HepG2 (cell line): ENCODE measurements at regions not wholly inside any gene's neighbourhood (a gene's known extent, or its start where the extent isn't known, plus 50 kb on each side); places are given as distances from the start of the nearest gene placed in this dataset.

Experiments
- ATAC-seq: fragments of 200-7000 bp; cut with Tn5 transposase; 3 replicates; pipeline ENCODE4 v1.9.1; 2020; ENCODE audit warnings: mild to moderate bottlenecking, moderate library complexity
- BruUV-seq: library from RNA; stranded (reverse); fragments of 400-500 nt; replicated peaks from 2 replicates; lab custom pipeline; 2021; lab: Mats Ljungman, UMichigan
- CTCF ChIA-PET: fragments of 300-600 bp; formaldehyde crosslinking; extraction: SDS; loops from one replicate; lab custom pipeline; 2021; ENCODE audit warnings: low total read pairs, inconsistent platforms, low intra/inter-chr PET ratio; lab: Yijun Ruan, JAX
- POLR2A ChIA-PET: fragments of 350-600 bp; sonication (Branson Sonifier 250); formaldehyde crosslinking; loops from one replicate; lab custom pipeline; 2020; ENCODE audit warnings: antibody characterized with exemption, inconsistent platforms; lab: Yijun Ruan, JAX
- DNase-seq: peaks from one replicate; pipeline ENCODE4 v3.0.0-alpha.2; 2015; ENCODE audit warnings: low spot score
- FAIRE-seq: peaks from 3 replicates; lab custom pipeline; 2011; peaks lifted over from hg19 to GRCh38; lab: Jason Lieb, UNC
- H2AFZ ChIP-seq: one replicate; pipeline ENCODE4 v1.6.1; 2011; ENCODE audit warnings: low read length, inconsistent platforms
- H3K27ac ChIP-seq: fragments of 300-600 bp; 3 replicates; pipeline ENCODE4 v1.8.0; 2011; ENCODE audit warnings: mixed run types, mild to moderate bottlenecking, mixed read lengths, low read length, inconsistent platforms; ENCODE audit not compliant: insufficient read depth; ENCODE audit errors: extremely low read length
- H3K27me3 ChIP-seq, 2 experiments: fragments of 200-600 bp in 1 of 2; 2 replicates in 1 of 2; 3 replicates in 1 of 2; pipeline versions ENCODE4 v1.6.0 to v1.8.0; 2011; ENCODE audit warnings: low read length in 2 of 2, mild to moderate bottlenecking in 2 of 2, moderate library complexity in 2 of 2, inconsistent platforms in 1 of 2; ENCODE audit not compliant: insufficient read depth in 2 of 2, control insufficient read depth in 1 of 2
- H3K36me3 ChIP-seq, 2 experiments: fragments of 200-600 bp in 1 of 2; replicated peaks in 1 of 2; 2 replicates in 1 of 2; 3 replicates in 1 of 2; pipeline versions ENCODE4 v1.5.1 to v1.8.0; 2011; ENCODE audit warnings: low read length in 2 of 2, inconsistent platforms in 1 of 2; ENCODE audit not compliant: insufficient read depth in 2 of 2, control insufficient read depth in 1 of 2
- H3K4me1 ChIP-seq: 2 replicates; pipeline ENCODE4 v1.5.1; 2012; ENCODE audit warnings: low read length, inconsistent platforms; ENCODE audit not compliant: insufficient read depth
- H3K4me2 ChIP-seq: 2 replicates; pipeline ENCODE4 v1.6.0; 2011; ENCODE audit warnings: low read depth, low read length, inconsistent platforms
- H3K4me3 ChIP-seq, 3 experiments: fragments of 200-600 bp in 1 of 3; sonication (generic), shearing (Covaris generic) in 1 of 3; replicated peaks in 1 of 3; 2 replicates each; pipeline ENCODE4 v1.5.1; 2011 to 2016; ENCODE audit warnings: low read length in 3 of 3, inconsistent platforms in 2 of 3, low read depth in 2 of 3, mild to moderate bottlenecking in 2 of 3, control low read depth in 1 of 3, mixed read lengths in 1 of 3; ENCODE audit not compliant: insufficient read depth in 1 of 3
- H3K79me2 ChIP-seq: one replicate; pipeline ENCODE4 v1.6.1; 2011; ENCODE audit warnings: low read length, inconsistent platforms; ENCODE audit not compliant: insufficient read depth
- H3K9ac ChIP-seq: 2 replicates; pipeline ENCODE4 v1.6.0; 2011; ENCODE audit warnings: mild to moderate bottlenecking, low read depth, low read length, inconsistent platforms; ENCODE audit not compliant: insufficient read depth
- H3K9me3 ChIP-seq: 2 replicates; pipeline ENCODE4 v1.5.1; 2012; ENCODE audit warnings: mild to moderate bottlenecking, low read length
- H4K20me1 ChIP-seq: 2 replicates; pipeline ENCODE4 v1.6.0; 2011; ENCODE audit warnings: inconsistent platforms, mild to moderate bottlenecking, low read length, moderate library complexity; ENCODE audit not compliant: insufficient read depth
- BORCS8-MEF2B ChIP-seq: sonication (generic); formaldehyde crosslinking; IDR thresholded peaks from 2 replicates; pipeline ENCODE4 v1.8.0; 2022; ENCODE audit warnings: mild to moderate bottlenecking, missing genetic modification reagents
- FOXA1 ChIP-seq, 2 experiments: fragments of 450-650 bp in 1 of 2; sonication (generic) in 1 of 2; formaldehyde crosslinking in 1 of 2; IDR thresholded peaks; 2 replicates each; pipeline versions ENCODE4 v1.4.0 to v1.6.1; 2016 to 2020; ENCODE audit warnings: missing genetic modification reagents in 1 of 2
- HNRNPH1 ChIP-seq: fragments of 200-400 bp; formaldehyde crosslinking; optimal IDR thresholded peaks from 2 replicates; pipeline ENCODE3; 2017; ENCODE audit warnings: mild to moderate bottlenecking, low read depth, low read length
- ZFP62 ChIP-seq: sonication (generic); formaldehyde crosslinking; IDR thresholded peaks from 2 replicates; pipeline ENCODE4 v1.4.0; 2020; ENCODE audit warnings: missing genetic modification reagents
- ZNF138 ChIP-seq: sonication (generic); formaldehyde crosslinking; IDR thresholded peaks from 2 replicates; pipeline ENCODE4 v1.5.0; 2020; ENCODE audit warnings: mild to moderate bottlenecking, low read depth, missing genetic modification reagents
- WGBS: methylation state at CpG from one replicate; pipeline ENCODE4 v1.1.6; 2017; ENCODE audit warnings: low lambda C conversion rate; 5-methylcytosine and 5-hydroxymethylcytosine counted together
- in situ Hi-C: cut with HindIII; loops from 2 replicates; pipeline ENCODE4 v1.10.0; 2017; ENCODE audit warnings: low pct_unique_long_range_greater_than_20kb; ENCODE audit not compliant: extremely low pct_ligation_motif_present
- intact Hi-C: fragments of 100-400 bp; cut with micrococcal nuclease; formaldehyde crosslinking; loops from one replicate; pipeline ENCODE4 v1.10.0; 2022; ENCODE audit not compliant: unreplicated experiment
- TF ChIP-seq, protein P1 (sequence below): sonication (generic); formaldehyde crosslinking; IDR thresholded peaks from 2 replicates; pipeline ENCODE4; 2020; ENCODE audit warnings: missing genetic modification reagents, mild to moderate bottlenecking, borderline replicate concordance

- in situ Hi-C loops = no loop called here
- DNase-seq = no peak
- no peak overlapping the region for H3K9ac ChIP-seq
- H3K27me3 ChIP-seq = no peaks in the 10 kb centered on the region; a peak in 1 of 5 replicates
- H2AFZ ChIP-seq = no peak overlapping the region
- no peak for ATAC-seq
- no peaks in the 10 kb centered on the region for H3K4me1 ChIP-seq
- no peak for FAIRE-seq
- H3K79me2 ChIP-seq = no peaks in the 10 kb centered on the region
- no peak for TF ChIP-seq ZNF138
- no peak for TF ChIP-seq ZFP62
- no peak for TF ChIP-seq BORCS8-MEF2B
- TF ChIP-seq FOXA1 (IDR thresholded peaks at IDR 0.05) = no peak
- no peak for TF ChIP-seq FOXA1 (CRISPR knock-in tag; IDR thresholded peaks at IDR 0.05)
- TF ChIP-seq, protein P1, sequence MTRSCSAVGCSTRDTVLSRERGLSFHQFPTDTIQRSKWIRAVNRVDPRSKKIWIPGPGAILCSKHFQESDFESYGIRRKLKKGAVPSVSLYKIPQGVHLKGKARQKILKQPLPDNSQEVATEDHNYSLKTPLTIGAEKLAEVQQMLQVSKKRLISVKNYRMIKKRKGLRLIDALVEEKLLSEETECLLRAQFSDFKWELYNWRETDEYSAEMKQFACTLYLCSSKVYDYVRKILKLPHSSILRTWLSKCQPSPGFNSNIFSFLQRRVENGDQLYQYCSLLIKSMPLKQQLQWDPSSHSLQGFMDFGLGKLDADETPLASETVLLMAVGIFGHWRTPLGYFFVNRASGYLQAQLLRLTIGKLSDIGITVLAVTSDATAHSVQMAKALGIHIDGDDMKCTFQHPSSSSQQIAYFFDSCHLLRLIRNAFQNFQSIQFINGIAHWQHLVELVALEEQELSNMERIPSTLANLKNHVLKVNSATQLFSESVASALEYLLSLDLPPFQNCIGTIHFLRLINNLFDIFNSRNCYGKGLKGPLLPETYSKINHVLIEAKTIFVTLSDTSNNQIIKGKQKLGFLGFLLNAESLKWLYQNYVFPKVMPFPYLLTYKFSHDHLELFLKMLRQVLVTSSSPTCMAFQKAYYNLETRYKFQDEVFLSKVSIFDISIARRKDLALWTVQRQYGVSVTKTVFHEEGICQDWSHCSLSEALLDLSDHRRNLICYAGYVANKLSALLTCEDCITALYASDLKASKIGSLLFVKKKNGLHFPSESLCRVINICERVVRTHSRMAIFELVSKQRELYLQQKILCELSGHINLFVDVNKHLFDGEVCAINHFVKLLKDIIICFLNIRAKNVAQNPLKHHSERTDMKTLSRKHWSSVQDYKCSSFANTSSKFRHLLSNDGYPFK (CRISPR knock-in tag) = no peak
- TF ChIP-seq, all 625 proteins: peak for 0
- Histone ChIP-seq H3K4me3 (no peak overlapping the region), H3K36me3 (no peaks in the 10 kb centered on the region), H3K4me2 (no peak overlapping the region), H4K20me1 (no peaks in the 10 kb centered on the region), H3K9me3 (no peaks in the 10 kb centered on the region), H3K27ac (no peak overlapping the region)
- BruUV-seq = no TSS peak
- ChIA-PET POLR2A (no interaction called here), CTCF (no interaction called here)
- intact Hi-C loops = no loop called here
Measured at GRCh38 chr20:16984481-16984880, 236.3 kb downstream of the OTOR start.

DNA sequence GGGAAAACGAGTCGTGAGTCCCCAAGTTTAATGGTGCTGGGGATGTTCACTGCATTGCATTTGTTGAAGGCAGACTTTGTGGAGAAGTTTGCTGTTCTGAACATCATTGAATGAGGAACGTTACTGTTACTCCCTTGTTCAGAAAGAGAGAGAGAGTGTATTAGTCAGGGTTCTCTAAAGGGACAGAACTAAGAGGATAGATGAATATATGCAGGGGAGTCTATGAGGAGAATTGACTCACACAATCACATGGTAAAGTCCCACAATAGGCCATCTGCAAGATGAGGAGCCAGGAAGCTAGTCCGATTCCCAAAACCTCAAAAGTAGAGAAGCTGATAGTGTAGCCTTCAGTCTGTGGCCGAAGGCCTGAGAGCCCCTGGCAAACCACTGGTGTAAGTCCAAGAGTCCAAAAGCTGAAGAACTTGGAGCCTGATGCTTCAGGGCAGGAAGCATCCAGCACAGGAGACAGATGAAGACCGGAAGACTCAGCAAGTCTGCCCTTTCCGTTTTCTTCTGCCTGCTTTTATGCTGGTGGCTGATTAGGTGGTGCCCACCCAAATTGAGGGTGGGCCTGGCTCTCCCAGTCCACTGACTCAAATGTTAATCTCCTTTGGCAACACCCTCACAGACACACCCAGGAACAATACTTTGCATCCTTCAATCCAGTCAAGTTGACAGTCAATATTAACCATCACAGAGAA lies 223.5 kb upstream of the PCSK2 start:
- Histone ChIP-seq H3K9ac (no peak overlapping the region), H3K4me1 (no peaks in the 10 kb centered on the region), H3K36me3 (no peaks in the 10 kb centered on the region), H3K4me2 (no peak overlapping the region), H3K27ac (no peak overlapping the region), H3K27me3 (no peaks in the 10 kb centered on the region), H3K79me2 (no peaks in the 10 kb centered on the region), H3K9me3 (no peaks in the 10 kb centered on the region), H2AFZ (no peak overlapping the region), H3K4me3 (no peak overlapping the region), H4K20me1 (no peaks in the 10 kb centered on the region)
- intact Hi-C loops = no loop called here
- TF ChIP-seq HNRNPH1 = no peak
- no peak for FAIRE-seq
- no peak for DNase-seq
- no TSS peak for BruUV-seq
- no peak for ATAC-seq
- ChIA-PET CTCF (no interaction called here), POLR2A (no interaction called here)
- in situ Hi-C loops = no loop called here
- 2% methylated on average over 5 of the region's 7 CpGs for WGBS
